Stomach (tissue), 8 donors: ENCODE measurements at regions not wholly inside any gene's neighbourhood (a gene's known extent, or its start where the extent isn't known, plus 50 kb on each side); places are given as distances from the start of the nearest gene placed in this dataset.

ENCODE experiments used
- DNase-seq, 2 donors: peaks; one replicate each; pipeline versions ENCODE4 v3.0.0 to v3.0.0-alpha.2; 2013 to 2019
- H3K27ac ChIP-seq, 5 donors: fragments of 200-600 bp in 4 of 5; sonication (generic) in 4 of 5; one replicate each; pipeline ENCODE4 v1.5.1; 2013 to 2019; ENCODE audit warnings: mild to moderate bottlenecking in 1 of 5, moderate library complexity in 1 of 5
- H3K27me3 ChIP-seq, 3 donors: fragments of 200-600 bp; sonication (generic); one replicate each; pipeline ENCODE4 v1.5.1; 2017 to 2019; ENCODE audit warnings: mixed run types in 1 of 3
- H3K36me3 ChIP-seq, 4 donors: fragments of 200-600 bp; sonication (generic); 1 replicate in 3 of 4; 2 replicates in 1 of 4; pipeline ENCODE4 v1.5.1; 2016 to 2019
- H3K4me1 ChIP-seq, 4 donors: fragments of 200-600 bp; sonication (generic); one replicate each; pipeline ENCODE4 v1.5.1; 2016 to 2019
- H3K4me3 ChIP-seq, 4 donors: fragments of 200-600 bp; sonication (generic) in 3 of 4; one replicate each; pipeline ENCODE4 v1.5.1; 2016 to 2019; ENCODE audit warnings: mild to moderate bottlenecking in 1 of 4
- H3K9me3 ChIP-seq, 4 donors: fragments of 200-600 bp; sonication (generic); one replicate each; pipeline ENCODE4 v1.5.1; 2016 to 2019
- EP300 ChIP-seq: sonication (generic); formaldehyde crosslinking; IDR thresholded peaks from one replicate; pipeline ENCODE4 v1.6.1; 2017; ENCODE audit warnings: antibody characterized with exemption
- POLR2A ChIP-seq, 4 donors: fragments of 450-650 bp; IDR thresholded peaks; one replicate each; pipeline ENCODE4 v1.6.1; 2016; ENCODE audit warnings: antibody characterized with exemption in 4 of 4, control low read depth in 2 of 4, mild to moderate bottlenecking in 1 of 4, moderate library complexity in 1 of 4
- POLR2AphosphoS5 ChIP-seq, 3 donors: sonication (generic); formaldehyde crosslinking; IDR thresholded peaks; one replicate each; pipeline ENCODE4 v1.6.1; 2016; ENCODE audit warnings: antibody characterized with exemption in 3 of 3
- WGBS, 5 donors: extraction: QIAGEN DNeasy Blood & Tissue Kit in 3 of 5; methylation state at CpG; one replicate each; pipeline versions ENCODE4 v1.1.5 to v1.1.7; 2013 to 2018; 5-methylcytosine and 5-hydroxymethylcytosine counted together
- intact Hi-C: fragments of 100-400 bp; cut with DNase I; formaldehyde crosslinking; loops from one replicate; pipeline ENCODE4 v1.15.1; 2023; ENCODE audit warnings: low total_unique reads
- TF ChIP-seq, protein P1 (sequence below), 7 experiments: fragments of 450-650 bp in 4 of 7; fragments of 200-600 bp in 3 of 7; sonication (generic) in 3 of 7; IDR thresholded peaks; one replicate each; pipeline ENCODE4 v1.5.1; 2016 to 2019; ENCODE audit warnings: antibody characterized with exemption in 7 of 7, control low read depth in 2 of 7, mild to moderate bottlenecking in 1 of 7
- donor health status: healthy with polysubstance abuse.
- donor health status: Bipolar disorder and iron deficiency.
- donor health status: healthy.

- 66 to 84% (median 79%) methylated on average over 1 of the region's 1 CpG for WGBS, 5 donors
- no peaks in the 10 kb centered on the region for H3K4me1 ChIP-seq
- intact Hi-C loops = no loop called here
- no peaks in the 10 kb centered on the region for H3K27me3 ChIP-seq
- no peak overlapping the region for H3K27ac ChIP-seq
- no peak for DNase-seq
- TF ChIP-seq EP300 (no peak), POLR2A (IDR thresholded peaks at IDR 0.05) (no peak), POLR2AphosphoS5 (IDR thresholded peaks at IDR 0.05) (no peak)
- TF ChIP-seq, protein P1, sequence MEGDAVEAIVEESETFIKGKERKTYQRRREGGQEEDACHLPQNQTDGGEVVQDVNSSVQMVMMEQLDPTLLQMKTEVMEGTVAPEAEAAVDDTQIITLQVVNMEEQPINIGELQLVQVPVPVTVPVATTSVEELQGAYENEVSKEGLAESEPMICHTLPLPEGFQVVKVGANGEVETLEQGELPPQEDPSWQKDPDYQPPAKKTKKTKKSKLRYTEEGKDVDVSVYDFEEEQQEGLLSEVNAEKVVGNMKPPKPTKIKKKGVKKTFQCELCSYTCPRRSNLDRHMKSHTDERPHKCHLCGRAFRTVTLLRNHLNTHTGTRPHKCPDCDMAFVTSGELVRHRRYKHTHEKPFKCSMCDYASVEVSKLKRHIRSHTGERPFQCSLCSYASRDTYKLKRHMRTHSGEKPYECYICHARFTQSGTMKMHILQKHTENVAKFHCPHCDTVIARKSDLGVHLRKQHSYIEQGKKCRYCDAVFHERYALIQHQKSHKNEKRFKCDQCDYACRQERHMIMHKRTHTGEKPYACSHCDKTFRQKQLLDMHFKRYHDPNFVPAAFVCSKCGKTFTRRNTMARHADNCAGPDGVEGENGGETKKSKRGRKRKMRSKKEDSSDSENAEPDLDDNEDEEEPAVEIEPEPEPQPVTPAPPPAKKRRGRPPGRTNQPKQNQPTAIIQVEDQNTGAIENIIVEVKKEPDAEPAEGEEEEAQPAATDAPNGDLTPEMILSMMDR (IDR thresholded peaks at IDR 0.05) = no peak
- H3K36me3 ChIP-seq = no peaks in the 10 kb centered on the region
- no peaks in the 10 kb centered on the region for H3K9me3 ChIP-seq
- no peak overlapping the region for H3K4me3 ChIP-seq
Measured at GRCh38 chr11:80841675-80842074, 1400.8 kb upstream of the TENM4 start.

DNA sequence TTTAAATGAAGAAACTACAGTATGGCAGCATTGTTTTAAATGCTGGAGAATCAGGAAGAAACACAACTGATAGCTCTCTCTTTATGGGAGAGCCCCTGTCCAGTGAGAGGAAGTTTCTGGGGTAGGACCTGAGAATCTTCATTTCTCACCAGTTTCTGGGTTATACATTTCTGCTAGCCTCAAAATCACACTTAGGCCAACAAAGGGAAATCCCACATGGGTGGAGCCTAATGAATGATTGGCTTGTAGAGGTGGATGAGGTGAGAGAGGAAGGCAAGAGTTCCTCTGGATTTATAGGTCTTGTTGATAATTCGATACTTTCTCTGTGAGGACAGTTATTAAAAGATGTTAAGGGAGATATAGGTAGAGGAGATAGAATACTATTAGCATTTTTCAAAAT lies 1397.3 kb upstream of the TENM4 start:
- Histone ChIP-seq H3K27me3 (no peaks in the 10 kb centered on the region), H3K4me1 (no peaks in the 10 kb centered on the region), H3K36me3 (no peaks in the 10 kb centered on the region), H3K27ac (no peak overlapping the region), H3K4me3 (no peak overlapping the region), H3K9me3 (no peaks in the 10 kb centered on the region)
- TF ChIP-seq EP300 = no peak
- TF ChIP-seq, protein P1 (IDR thresholded peaks at IDR 0.05) = no peak
- no peak for TF ChIP-seq POLR2A (IDR thresholded peaks at IDR 0.05)
- TF ChIP-seq POLR2AphosphoS5 (IDR thresholded peaks at IDR 0.05) = no peak
- 84 to 93% (median 92%) methylated on average over 1 of the region's 1 CpG for WGBS, 5 donors
- DNase-seq = no peak
- intact Hi-C loops = no loop called here

DNA sequence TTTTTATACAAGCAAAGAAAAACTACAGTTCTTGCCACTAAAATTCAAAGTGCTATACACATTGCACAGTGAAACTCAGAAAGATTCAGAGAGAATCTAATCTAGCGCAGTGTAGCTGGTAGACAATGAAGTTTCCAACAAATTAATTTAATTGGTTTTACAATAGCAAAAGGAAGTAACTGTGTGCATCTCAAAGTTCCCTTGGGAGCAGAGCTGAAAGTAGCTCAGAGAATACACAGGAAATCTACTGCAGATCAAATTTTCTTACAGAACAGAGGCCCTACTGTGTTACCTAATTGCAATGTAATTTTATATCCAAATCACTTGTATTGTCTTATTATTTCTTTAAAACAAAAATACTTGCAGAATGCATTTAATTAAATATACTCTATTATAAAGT lies 1396.2 kb upstream of the TENM4 start:
- no peak overlapping the region for H3K27ac ChIP-seq
- 87 to 95% (median 94%) methylated on average over 1 of the region's 1 CpG for WGBS, 5 donors
- H3K36me3 ChIP-seq = no peaks in the 10 kb centered on the region
- intact Hi-C loops = no loop called here
- H3K4me3 ChIP-seq = no peak overlapping the region
- no peak for DNase-seq
- no peaks in the 10 kb centered on the region for H3K27me3 ChIP-seq
- no peaks in the 10 kb centered on the region for H3K9me3 ChIP-seq
- no peaks in the 10 kb centered on the region for H3K4me1 ChIP-seq
- TF ChIP-seq POLR2A (IDR thresholded peaks at IDR 0.05) = no peak
- no peak for TF ChIP-seq EP300
- no peak for TF ChIP-seq POLR2AphosphoS5 (IDR thresholded peaks at IDR 0.05)
- TF ChIP-seq, protein P1 (IDR thresholded peaks at IDR 0.05) = no peak

GRCh38 chr11:80831374-80831773 lies 1390.5 kb upstream of the TENM4 start:
- Histone ChIP-seq H3K27me3 (no peaks in the 10 kb centered on the region), H3K4me1 (no peaks in the 10 kb centered on the region), H3K27ac (no peak overlapping the region), H3K4me3 (no peak overlapping the region), H3K9me3 (no peaks in the 10 kb centered on the region), H3K36me3 (no peaks in the 10 kb centered on the region)
- TF ChIP-seq POLR2A (IDR thresholded peaks at IDR 0.05) (no peak), POLR2AphosphoS5 (IDR thresholded peaks at IDR 0.05) (no peak), EP300 (no peak)
- TF ChIP-seq, protein P1 (IDR thresholded peaks at IDR 0.05) = no peak
- intact Hi-C loops = no loop called here
- WGBS, 5 donors = 89 to 97% (median 93%) methylated on average over 1 of the region's 1 CpG
- DNase-seq = no peak
